GM10248 (cell line): ENCODE measurements at regions not wholly inside any gene's neighbourhood (a gene's known extent, or its start where the extent isn't known, plus 50 kb on each side); places are given as distances from the start of the nearest gene placed in this dataset.
"Not testable (repeated sequence)": the region's sequence is repeated elsewhere in the genome, so short reads cannot be mapped to it uniquely, and the experiment has no call there.

ENCODE experiments used
- CTCF ChIA-PET: fragments of 300-600 bp; sonication (Branson Sonifier 250); formaldehyde crosslinking; extraction: SDS; loops from one replicate; lab custom pipeline; 2021; ENCODE audit warnings: antibody characterized with exemption; lab: Yijun Ruan, JAX
- POLR2A ChIA-PET: fragments of 350-650 bp; sonication (Branson Sonifier 250); formaldehyde crosslinking; extraction: SDS; loops from one replicate; lab custom pipeline; 2020; ENCODE audit warnings: antibody characterized with exemption; lab: Yijun Ruan, JAX
- DNase-seq: peaks from one replicate; pipeline ENCODE4 v3.0.0; 2012; ENCODE audit errors: extremely low spot score
- TF ChIP-seq, protein P1 (sequence below): IDR thresholded peaks from 2 replicates; pipeline ENCODE4 v1.5.1; 2012; ENCODE audit warnings: mild to moderate bottlenecking, low read depth; ENCODE audit errors: extremely low read depth, missing control alignments, control extremely low read depth

DNA sequence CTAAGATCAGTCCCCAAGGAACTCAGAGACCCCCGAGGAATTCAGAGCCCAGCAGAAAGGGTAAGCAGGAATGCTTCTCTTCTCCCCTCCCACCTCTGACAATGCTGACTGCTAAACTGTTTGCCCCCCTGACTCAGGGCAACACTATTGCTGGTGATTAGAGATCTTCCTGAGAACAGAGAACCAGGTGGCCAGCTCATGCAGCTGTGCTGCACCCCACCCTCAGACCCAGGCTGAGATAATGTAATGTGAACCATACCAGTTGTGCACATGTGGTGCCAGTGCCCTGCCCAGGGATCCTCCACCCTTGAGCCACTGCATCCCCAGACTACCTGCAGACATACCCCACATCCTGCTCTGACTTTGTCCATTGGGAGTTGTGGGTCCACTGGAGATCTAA, 139.1 kb upstream of the ARG1 start:
- DNase-seq: no peak
- ChIA-PET POLR2A (no interaction called here), CTCF (no interaction called here)
- TF ChIP-seq, protein P1, sequence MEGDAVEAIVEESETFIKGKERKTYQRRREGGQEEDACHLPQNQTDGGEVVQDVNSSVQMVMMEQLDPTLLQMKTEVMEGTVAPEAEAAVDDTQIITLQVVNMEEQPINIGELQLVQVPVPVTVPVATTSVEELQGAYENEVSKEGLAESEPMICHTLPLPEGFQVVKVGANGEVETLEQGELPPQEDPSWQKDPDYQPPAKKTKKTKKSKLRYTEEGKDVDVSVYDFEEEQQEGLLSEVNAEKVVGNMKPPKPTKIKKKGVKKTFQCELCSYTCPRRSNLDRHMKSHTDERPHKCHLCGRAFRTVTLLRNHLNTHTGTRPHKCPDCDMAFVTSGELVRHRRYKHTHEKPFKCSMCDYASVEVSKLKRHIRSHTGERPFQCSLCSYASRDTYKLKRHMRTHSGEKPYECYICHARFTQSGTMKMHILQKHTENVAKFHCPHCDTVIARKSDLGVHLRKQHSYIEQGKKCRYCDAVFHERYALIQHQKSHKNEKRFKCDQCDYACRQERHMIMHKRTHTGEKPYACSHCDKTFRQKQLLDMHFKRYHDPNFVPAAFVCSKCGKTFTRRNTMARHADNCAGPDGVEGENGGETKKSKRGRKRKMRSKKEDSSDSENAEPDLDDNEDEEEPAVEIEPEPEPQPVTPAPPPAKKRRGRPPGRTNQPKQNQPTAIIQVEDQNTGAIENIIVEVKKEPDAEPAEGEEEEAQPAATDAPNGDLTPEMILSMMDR: no peak

DNA sequence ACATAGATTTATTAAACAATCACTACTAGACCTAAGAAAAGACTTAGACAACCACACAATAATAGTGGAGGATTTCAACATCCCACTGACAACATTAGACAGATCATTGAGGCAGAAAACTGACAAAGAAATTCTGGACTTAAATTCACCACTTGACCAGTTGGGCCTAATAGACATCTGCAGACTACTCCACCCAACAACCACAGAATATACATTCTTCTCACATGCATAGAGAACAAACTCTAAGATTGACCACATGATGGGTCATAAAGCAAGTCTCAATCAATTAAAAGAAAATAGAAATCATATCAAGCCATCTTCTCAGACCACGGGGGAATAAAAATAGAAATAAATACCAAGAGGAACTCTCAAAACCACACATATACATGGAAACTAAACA, 136.7 kb upstream of the ARG1 start:
- ChIA-PET POLR2A (no interaction called here), CTCF (no interaction called here)
- DNase-seq: no peak
- TF ChIP-seq, protein P1: no peak

DNA sequence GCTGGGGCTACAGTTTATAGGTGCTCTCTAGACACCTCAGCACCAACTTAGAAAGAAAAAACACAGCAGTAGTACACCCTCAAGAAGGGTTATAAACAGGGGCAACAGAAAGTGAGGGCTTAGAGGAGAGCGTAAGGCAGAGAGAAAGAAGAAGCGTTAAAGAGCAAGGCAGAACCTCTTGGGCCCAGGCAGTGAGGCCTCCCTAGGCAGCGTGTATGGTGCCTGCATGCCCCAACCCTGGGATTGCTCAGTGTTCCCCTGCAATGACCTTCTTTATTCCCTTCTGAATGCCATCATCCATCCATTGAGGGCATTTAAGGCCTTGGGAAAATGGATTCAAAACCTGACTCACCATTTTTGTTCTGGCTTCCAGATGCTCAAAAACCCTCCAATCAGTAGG, 130.0 kb upstream of the ARG1 start:
- ChIA-PET CTCF (no interaction called here), POLR2A (no interaction called here)
- no peak for DNase-seq
- TF ChIP-seq, protein P1: no peak

DNA sequence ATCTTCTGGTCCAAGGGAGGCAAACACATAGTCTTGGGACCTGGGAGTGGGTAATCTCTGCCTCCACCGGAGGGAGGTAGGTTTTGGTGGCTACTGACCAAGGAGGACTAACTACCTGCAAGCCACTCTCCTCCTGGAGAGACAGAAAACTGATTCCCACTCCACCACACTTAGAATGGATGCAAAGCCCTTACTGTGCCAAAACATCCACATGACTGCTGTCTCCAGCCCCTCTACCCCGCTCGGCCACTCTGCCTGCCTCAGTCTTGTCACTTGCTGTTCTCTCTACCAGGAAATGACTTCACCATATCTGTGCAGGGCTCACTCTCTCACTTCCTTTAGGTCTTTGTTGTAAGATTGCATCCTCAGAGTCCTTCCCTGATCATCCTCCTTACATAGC, 129.5 kb upstream of the ARG1 start:
- ChIA-PET POLR2A (no interaction called here), CTCF (no interaction called here)
- TF ChIP-seq, protein P1: no peak
- no peak for DNase-seq

DNA sequence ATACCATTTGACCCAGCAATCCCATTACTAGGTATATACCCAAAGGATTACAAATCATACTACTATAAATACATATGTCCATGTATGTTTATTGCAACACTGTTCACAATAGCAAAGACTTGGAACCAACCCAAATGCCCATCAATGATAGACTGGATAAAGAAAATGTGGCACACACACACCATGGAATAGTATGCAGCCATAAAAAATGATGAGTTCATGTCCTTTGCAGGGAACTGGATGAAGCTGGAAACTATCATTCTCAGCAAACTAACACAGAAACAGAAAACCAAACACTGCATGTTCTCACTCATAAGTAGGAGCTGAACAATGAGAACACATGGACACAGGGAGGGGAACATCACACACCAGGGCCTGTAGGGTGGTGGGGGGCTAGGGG, 127.7 kb upstream of the ARG1 start:
- POLR2A ChIA-PET, CTCF ChIA-PET, DNase-seq: not testable (repeated sequence)

DNA sequence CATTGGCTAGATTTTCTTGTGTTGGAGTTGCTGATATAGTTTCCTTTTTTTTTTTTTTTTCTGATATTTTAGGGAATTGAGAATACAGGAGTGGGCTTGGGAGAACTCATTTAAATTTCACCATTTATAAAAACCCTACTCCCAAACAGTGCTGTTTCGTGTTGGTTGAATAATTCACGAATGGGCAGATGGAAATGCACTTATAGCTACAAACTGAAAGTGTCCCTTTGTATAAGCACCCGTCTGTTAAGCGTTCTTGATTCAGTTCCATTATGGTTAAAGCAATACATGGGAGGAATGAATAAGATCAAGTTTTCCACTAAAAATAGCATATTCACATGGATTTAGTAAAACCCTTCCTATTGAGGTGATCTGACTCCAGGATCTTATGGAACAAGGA, 122.2 kb upstream of the ARG1 start:
- DNase-seq: no peak
- ChIA-PET POLR2A (no interaction called here), CTCF (interaction anchor here (1.0 kb wide), 1 partner anchor 9 kb away, joined by 3 read pairs; no protein-coding TSS in a partner anchor)
- TF ChIP-seq, protein P1: no peak

DNA sequence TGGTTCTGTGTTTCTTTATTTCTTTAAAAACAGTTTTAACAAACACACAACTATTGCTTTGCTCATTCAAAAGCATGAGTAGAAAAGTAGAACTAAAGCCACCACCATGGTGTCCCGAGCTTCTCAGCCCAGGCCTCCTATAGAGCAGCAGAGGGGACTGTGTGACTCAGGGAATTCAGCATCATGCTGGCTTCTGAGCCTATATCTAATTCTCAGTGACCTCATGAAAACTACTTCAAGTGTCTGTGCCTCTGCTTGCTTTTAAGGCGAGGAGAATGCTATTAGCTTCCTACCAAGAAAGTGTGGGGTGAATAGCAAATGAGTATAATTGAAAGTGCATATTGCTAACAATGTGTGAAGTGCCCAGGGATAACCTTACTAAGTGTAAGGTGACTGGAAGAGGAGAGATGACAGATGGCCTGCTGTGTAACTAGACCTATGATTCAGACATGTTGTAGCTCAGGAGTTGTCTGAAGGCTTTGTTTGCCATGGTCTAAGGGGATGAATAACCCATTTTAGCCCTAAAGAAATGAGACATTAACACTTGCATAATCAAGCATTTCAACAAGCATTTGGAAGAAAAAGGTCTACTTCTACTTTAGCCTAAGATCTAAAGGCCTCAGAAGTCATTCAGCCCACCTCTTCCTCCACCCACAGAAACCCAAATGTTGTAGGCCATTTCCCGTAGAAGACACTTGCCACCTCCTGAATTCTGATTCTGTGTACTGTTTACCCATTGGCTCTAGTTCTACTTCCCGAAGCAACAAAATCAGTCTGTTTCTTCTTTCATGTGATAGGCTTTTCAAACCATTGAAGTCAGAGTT, 121.5 kb upstream of the ARG1 start:
- ChIA-PET CTCF (interaction anchor here (1.0 kb wide), 1 partner anchor 8 kb away, joined by 3 read pairs; no protein-coding TSS in a partner anchor), POLR2A (no interaction called here)

More for the DNA sequence above, 121.5 kb upstream of the ARG1 start:
- TF ChIP-seq, protein P1: no peak
- DNase-seq: no peak
